ENCODE measurements at regions not wholly inside any gene's neighbourhood (a gene's known extent, or its start where the extent isn't known, plus 50 kb on each side); places are given as distances from the start of the nearest gene placed in this dataset.
A peak's percentile ranks its signal among the peaks of the same experiment; 100 is the strongest.

- intact Hi-C loops (cut with DNase I), result no loop called here
- DNase-seq (ENCODE audit: low spot score), result peak; percentile 9
Observed at GRCh38 chr1:4101459-4102161, 201.5 kb upstream of the C1orf174 start.

DNA sequence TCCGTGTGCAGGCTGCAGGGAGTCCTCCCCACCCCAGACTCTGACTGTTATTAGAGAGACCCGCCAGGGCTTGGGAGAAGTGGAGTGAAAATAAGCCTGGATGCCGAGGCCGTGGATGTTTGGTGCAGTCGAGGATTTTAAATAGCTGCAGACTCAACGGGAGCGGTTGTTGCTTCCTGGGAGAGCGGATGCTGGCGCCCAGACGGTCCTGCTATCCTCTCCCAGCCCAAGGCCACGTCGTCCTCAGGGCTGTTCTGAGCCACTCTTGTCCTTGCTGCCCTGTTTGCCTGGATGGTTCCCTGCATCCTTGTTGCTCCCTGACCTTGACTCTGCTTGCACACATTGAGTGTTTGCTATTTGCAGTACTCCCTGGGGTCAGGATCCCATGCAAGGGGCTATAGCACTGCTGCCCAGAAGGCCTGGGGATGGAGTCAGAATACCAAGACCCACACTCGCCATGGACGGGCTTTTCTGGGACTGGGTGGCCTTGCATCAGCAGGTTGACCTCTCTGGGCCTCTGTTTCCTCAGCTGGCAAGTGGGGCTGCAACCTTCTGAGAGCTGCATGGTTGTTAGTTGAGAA lies 205.3 kb upstream of the C1orf174 start:
- peak; percentile 28 for DNase-seq (ENCODE audit: low spot score)
- intact Hi-C loops (cut with DNase I), result no loop called here

GRCh38 chr1:4106731-4107130 lies 206.7 kb upstream of the C1orf174 start:
- intact Hi-C loops (cut with DNase I), result no loop called here
- peak; percentile 62 for DNase-seq (ENCODE audit: low spot score)

DNA sequence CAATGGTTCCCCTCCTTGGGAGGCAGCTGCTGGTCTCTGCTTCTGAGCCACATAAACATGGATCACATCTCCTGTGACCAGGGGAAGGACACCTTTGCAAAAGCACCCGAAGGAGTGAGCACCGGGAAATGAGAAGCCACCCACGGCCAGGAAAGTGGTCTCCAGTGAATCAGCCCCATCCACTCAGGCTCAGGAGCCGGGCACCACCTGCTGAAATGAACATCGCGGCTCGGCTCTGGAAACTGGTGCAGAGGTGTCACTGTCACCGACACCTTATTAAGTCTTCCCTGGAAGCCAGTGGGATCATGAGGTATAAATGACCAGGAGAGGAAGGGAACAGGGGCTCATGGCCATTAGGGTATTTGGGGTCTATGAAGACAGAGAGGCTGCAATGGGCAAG lies 207.2 kb upstream of the C1orf174 start:
- peak; percentile 62 for DNase-seq (ENCODE audit: low spot score)
- intact Hi-C loops (cut with DNase I), result no loop called here

GRCh38 chr1:4108331-4108730 lies 208.3 kb upstream of the C1orf174 start:
- intact Hi-C loops (cut with DNase I), result no loop called here
- DNase-seq (ENCODE audit: low spot score), result peak; percentile 73

- peak; percentile 70 for DNase-seq (ENCODE audit: low spot score)
- intact Hi-C loops (cut with DNase I), result no loop called here
Observed at GRCh38 chr1:4108758-4109627, 208.9 kb upstream of the C1orf174 start.

DNA sequence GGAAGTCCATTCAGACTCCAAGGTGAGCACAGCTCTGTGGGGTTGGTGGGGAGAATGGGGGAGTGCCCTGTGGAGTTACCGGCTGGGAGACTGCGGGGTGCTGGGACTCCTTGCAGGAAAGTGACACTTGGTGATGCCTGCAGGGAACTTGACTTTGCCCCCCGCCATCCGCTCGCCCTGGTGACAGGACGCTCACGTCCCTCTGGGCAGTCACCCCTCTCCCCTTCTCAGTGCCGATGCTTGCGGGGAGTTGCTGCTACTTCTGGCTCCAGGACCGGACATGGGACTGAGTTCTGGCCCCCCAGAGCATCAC lies 209.5 kb upstream of the C1orf174 start:
- intact Hi-C loops (cut with DNase I), result no loop called here
- peak; percentile 69 for DNase-seq (ENCODE audit: low spot score)

GRCh38 chr1:4110888-4111287 lies 210.8 kb upstream of the C1orf174 start:
- intact Hi-C loops (cut with DNase I), result no loop called here
- DNase-seq (ENCODE audit: low spot score), result peak; percentile 34

DNA sequence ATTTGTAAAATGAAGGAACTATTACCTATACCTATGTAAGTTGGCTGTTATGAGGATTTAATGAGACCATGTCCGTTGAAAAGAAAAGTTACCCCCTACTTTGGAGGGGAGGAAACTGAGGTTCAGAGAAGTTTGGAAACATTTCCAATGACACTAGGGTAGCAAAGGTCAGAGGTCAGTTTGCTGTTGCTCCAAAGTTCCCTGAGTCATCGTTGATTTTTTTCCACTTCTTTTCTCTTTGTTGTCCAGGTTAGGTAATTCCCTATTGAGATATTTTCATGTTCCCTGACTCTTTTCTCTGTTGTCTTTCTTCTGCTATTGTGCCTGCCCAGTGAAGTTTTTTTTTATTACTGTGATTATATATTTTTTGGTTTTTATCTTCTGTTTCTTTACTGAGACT lies 213.8 kb upstream of the C1orf174 start:
- intact Hi-C loops (cut with DNase I), result no loop called here
- DNase-seq (ENCODE audit: low spot score), result no peak

- intact Hi-C loops (cut with DNase I), result no loop called here
- DNase-seq (ENCODE audit: low spot score), result peak; percentile 55
Observed at GRCh38 chr1:4115191-4115900, 215.3 kb upstream of the C1orf174 start.

DNA sequence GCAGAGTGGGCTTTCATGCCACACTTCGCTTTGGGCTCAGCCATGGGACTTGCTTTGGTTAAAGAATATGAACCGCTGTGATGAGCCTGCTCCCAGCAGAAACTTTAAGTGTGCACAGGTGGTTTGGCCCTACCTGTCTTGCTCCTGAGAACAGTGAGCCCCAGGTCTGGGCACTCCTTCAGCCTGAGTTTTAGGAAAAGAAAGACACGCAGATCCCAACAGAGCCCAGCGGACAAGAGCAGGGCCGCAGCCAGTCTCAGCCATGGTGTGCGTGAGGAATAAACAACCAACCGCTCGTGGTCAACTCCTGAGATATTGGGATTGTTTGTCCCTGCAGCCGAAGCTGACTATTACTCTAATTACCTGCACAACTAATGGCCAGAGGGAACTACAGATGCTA lies 217.1 kb upstream of the C1orf174 start:
- intact Hi-C loops (cut with DNase I), result no loop called here
- DNase-seq (ENCODE audit: low spot score), result peak; percentile 69

GRCh38 chr1:4118746-4119515 lies 218.9 kb upstream of the C1orf174 start:
- intact Hi-C loops (cut with DNase I), result no loop called here
- DNase-seq (ENCODE audit: low spot score), result peak; percentile 53

DNA sequence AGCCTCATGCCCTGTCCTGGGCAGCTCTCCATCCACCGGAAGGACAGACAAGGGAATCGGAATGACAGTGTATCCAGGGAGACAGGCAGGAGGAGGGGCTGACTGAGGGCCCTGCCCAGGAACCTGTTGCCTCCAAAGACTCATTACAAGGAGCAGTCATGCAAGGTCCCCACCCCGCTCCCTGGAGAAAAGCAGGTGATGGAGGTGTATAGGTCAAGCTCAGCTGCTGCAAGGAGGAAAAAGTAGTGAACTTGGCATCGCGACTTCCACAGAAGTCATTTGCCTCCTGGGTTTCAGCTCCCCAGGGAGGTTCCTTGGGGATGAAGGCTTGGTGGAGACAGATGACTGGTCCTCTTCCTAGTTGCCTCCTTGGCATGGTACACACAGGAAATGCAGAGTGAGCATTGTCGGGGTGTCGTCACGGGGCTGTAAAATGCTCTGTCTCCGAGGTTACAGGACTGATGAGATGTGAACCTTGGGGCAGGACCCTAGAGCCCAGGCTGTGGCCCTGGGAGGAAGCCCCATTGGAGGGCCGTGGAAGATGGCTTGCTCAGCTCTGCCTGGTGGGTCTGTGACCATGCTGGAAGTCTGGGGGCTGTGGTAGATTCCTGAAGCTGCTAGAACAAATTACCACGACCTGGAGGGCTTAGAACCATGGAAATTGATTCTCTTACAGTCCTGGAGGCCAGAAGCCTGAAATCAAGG lies 219.6 kb upstream of the C1orf174 start:
- intact Hi-C loops (cut with DNase I), result no loop called here
- DNase-seq (ENCODE audit: low spot score), result peak; percentile 63

GRCh38 chr1:4120557-4121292 lies 220.7 kb upstream of the C1orf174 start:
- intact Hi-C loops (cut with DNase I), result no loop called here
- DNase-seq (ENCODE audit: low spot score), result peak; percentile 68

GRCh38 chr1:4121293-4121684 lies 221.2 kb upstream of the C1orf174 start:
- intact Hi-C loops (cut with DNase I), result no loop called here
- peak; percentile 50 for DNase-seq (ENCODE audit: low spot score)

GRCh38 chr1:4121834-4122512 lies 221.9 kb upstream of the C1orf174 start:
- peak; percentile 42 for DNase-seq (ENCODE audit: low spot score)
- intact Hi-C loops (cut with DNase I), result no loop called here

DNA sequence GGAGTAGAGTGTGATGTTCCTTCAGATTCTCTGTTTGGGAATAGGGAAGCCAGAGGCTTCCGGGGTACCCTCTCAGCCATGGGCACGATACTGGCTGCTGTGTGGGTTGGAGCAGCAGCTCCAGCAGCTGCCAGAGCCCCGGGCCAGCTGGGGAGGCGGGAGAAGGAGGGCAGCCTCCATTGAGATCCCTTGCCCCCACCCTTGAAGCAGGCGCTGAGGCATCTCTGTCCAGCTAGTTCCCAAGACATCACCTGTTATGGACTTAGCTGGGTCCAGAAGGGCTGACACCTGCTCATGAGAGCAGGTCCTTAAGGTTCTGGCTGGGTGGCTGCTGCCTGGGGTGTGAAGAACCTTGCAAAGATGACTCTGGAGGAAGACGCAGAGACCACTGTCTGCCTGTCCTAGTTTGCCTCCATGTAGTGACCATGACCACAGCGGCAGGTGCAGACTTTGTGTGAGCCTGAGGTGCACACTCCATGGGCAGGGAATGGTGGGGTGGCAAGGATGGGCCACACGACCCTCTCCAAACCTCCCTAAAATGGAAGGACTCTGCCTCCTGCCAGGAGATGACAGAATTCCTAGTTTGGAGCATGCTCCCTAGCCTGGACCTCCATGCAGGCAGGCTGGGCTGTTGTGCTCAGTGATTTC lies 222.6 kb upstream of the C1orf174 start:
- DNase-seq (ENCODE audit: low spot score), result peak; percentile 63
- intact Hi-C loops (cut with DNase I), result no loop called here
